K562 (cell line): ENCODE measurements at regions not wholly inside any gene's neighbourhood (a gene's known extent, or its start where the extent isn't known, plus 50 kb on each side); places are given as distances from the start of the nearest gene placed in this dataset.

Experiments
- ATAC-seq: fragments of 200-7000 bp; cut with Tn5 transposase; 3 replicates; pipeline ENCODE4 v1.9.1; 2020; ENCODE audit warnings: moderate library complexity
- BruUV-seq: library from RNA; stranded (reverse); fragments of 400-500 nt; replicated peaks from 2 replicates; lab custom pipeline; 2021; lab: Mats Ljungman, UMichigan
- CTCF ChIA-PET: fragments of 300-600 bp; formaldehyde crosslinking; extraction: SDS; loops from one replicate; lab custom pipeline; 2021; ENCODE audit warnings: low intra/inter-chr PET ratio; lab: Yijun Ruan, JAX
- POLR2A ChIA-PET: fragments of 300-600, 350-650 bp; sonication (Branson Sonifier 250); formaldehyde crosslinking; extraction: SDS; loops from one replicate; lab custom pipeline; 2021; ENCODE audit warnings: antibody characterized with exemption, inconsistent platforms; lab: Yijun Ruan, JAX
- DNase-seq, 4 experiments: peaks; one replicate each; pipeline versions ENCODE4 v3.0.0 to v3.0.0-alpha.2; 2011 to 2018; ENCODE audit warnings: low spot score in 3 of 4, mixed read lengths in 3 of 4; ENCODE audit errors: extremely low read depth in 1 of 4
- FAIRE-seq: peaks from 2 replicates; lab custom pipeline; 2011; peaks lifted over from hg19 to GRCh38; lab: Jason Lieb, UNC
- H2AFZ ChIP-seq: 2 replicates; pipeline ENCODE4 v1.6.0; 2011; ENCODE audit warnings: low read depth, low read length, control low read depth, inconsistent platforms
- H3K27ac ChIP-seq: fragments of 200-600 bp; 3 replicates; pipeline ENCODE4 v1.8.0; 2011; ENCODE audit warnings: low read depth, mild to moderate bottlenecking, control low read depth, inconsistent platforms, low read length, moderate library complexity, mixed read lengths; ENCODE audit errors: extremely low read depth
- H3K27me3 ChIP-seq, 2 experiments: fragments of 300-600 bp in 1 of 2; 2 replicates in 1 of 2; 3 replicates in 1 of 2; pipeline versions ENCODE4 v1.6.0 to v1.8.0; 2011; ENCODE audit warnings: inconsistent platforms in 2 of 2, low read length in 2 of 2, mild to moderate bottlenecking in 1 of 2, mixed read lengths in 1 of 2, moderate library complexity in 1 of 2; ENCODE audit not compliant: control insufficient read depth in 2 of 2, insufficient read depth in 2 of 2
- H3K36me3 ChIP-seq: fragments of 300-600 bp; 3 replicates; pipeline ENCODE4 v1.8.0; 2011; ENCODE audit warnings: mild to moderate bottlenecking, low read length, inconsistent platforms; ENCODE audit not compliant: control insufficient read depth, insufficient read depth
- H3K4me1 ChIP-seq, 2 experiments: fragments of 200-600 bp in 1 of 2; replicated peaks in 1 of 2; 2 replicates in 1 of 2; 3 replicates in 1 of 2; pipeline versions ENCODE4 v1.5.1 to v1.8.0; 2011; ENCODE audit warnings: inconsistent platforms in 2 of 2, low read length in 2 of 2, mild to moderate bottlenecking in 1 of 2, mixed read lengths in 1 of 2, moderate library complexity in 1 of 2; ENCODE audit not compliant: control insufficient read depth in 2 of 2, insufficient read depth in 2 of 2
- H3K4me2 ChIP-seq: 2 replicates; pipeline ENCODE4 v1.6.1; 2011; ENCODE audit warnings: low read length, control low read depth, inconsistent platforms, mixed read lengths; ENCODE audit not compliant: insufficient read depth
- H3K4me3 ChIP-seq: fragments of 200-600 bp; sonication (generic), shearing (Covaris generic); 2 replicates; pipeline ENCODE4 v1.5.1; 2016; ENCODE audit warnings: control low read depth, inconsistent platforms
- H3K79me2 ChIP-seq: fragments of 200-600 bp; 3 replicates; pipeline ENCODE4 v1.8.0; 2011; ENCODE audit warnings: low read length, inconsistent platforms; ENCODE audit not compliant: control insufficient read depth, insufficient read depth
- H3K9ac ChIP-seq, 2 experiments: 2 replicates each; pipeline versions ENCODE4 v1.6.0 to v1.6.1; 2011; ENCODE audit warnings: low read depth in 2 of 2, low read length in 2 of 2, control low read depth in 1 of 2, inconsistent platforms in 1 of 2, mild to moderate bottlenecking in 1 of 2, mixed read lengths in 1 of 2; ENCODE audit not compliant: insufficient read depth in 1 of 2
- H3K9me1 ChIP-seq: one replicate; pipeline ENCODE4 v1.6.0; 2011; ENCODE audit warnings: inconsistent platforms, mild to moderate bottlenecking, low read length, moderate library complexity; ENCODE audit not compliant: control insufficient read depth, insufficient read depth
- H3K9me3 ChIP-seq: replicated peaks from 2 replicates; pipeline ENCODE4 v1.5.1; 2011; ENCODE audit warnings: low read depth, low read length, inconsistent platforms; ENCODE audit not compliant: control insufficient read depth, insufficient read depth
- H4K20me1 ChIP-seq: replicated peaks from 2 replicates; pipeline ENCODE4 v1.6.1; 2011; ENCODE audit warnings: low read length, inconsistent platforms, mixed read lengths; ENCODE audit not compliant: control insufficient read depth, insufficient read depth
- FOSL1 ChIP-seq: fragments of 200-800 bp; sonication (Bioruptor generic); conservative IDR thresholded peaks from 2 replicates; pipeline ENCODE4 v1.6.1; 2016; ENCODE audit warnings: missing genetic modification characterization, missing compliant biosample characterization
- HDAC1 ChIP-seq, 2 experiments: fragments of 450-650 bp; IDR thresholded peaks; 2 replicates each; pipeline ENCODE4 v1.6.1; 2016 to 2017; ENCODE audit warnings: inconsistent platforms in 1 of 2, mild to moderate bottlenecking in 1 of 2, moderate library complexity in 1 of 2
- HNRNPH1 ChIP-seq: fragments of 200-400 bp; formaldehyde crosslinking; optimal IDR thresholded peaks from 2 replicates; pipeline ENCODE3; 2017; ENCODE audit warnings: low read depth, mild to moderate bottlenecking, low read length, moderate library complexity
- MTA1 ChIP-seq: fragments of 450-650 bp; IDR thresholded peaks from 2 replicates; pipeline ENCODE4 v1.6.1; 2017; ENCODE audit warnings: borderline replicate concordance
- TSHZ1 ChIP-seq: fragments of 250-450 bp; sonication (Bioruptor Pico); IDR thresholded peaks from 2 replicates; pipeline ENCODE4 v1.4.0; 2020; ENCODE audit warnings: mild to moderate bottlenecking, moderate library complexity
- ZKSCAN3 ChIP-seq: fragments of 250-450 bp; sonication (Bioruptor Pico); IDR thresholded peaks from 2 replicates; pipeline ENCODE4 v1.4.0; 2020
- ZNF12 ChIP-seq: sonication (generic); formaldehyde crosslinking; IDR thresholded peaks from 2 replicates; pipeline ENCODE4 v1.4.0; 2020; ENCODE audit warnings: mild to moderate bottlenecking, missing genetic modification reagents
- ZNF316 ChIP-seq: fragments of 450-650 bp; IDR thresholded peaks from 2 replicates; pipeline ENCODE4 v1.6.1; 2016
- ZNF347 ChIP-seq: fragments of 450-650 bp; formaldehyde crosslinking; IDR thresholded peaks from 2 replicates; pipeline ENCODE4 v1.4.0; 2020; ENCODE audit warnings: low read depth, mild to moderate bottlenecking, moderate library complexity
- ZNF384 ChIP-seq: IDR thresholded peaks from 2 replicates; pipeline ENCODE4 v1.6.1; 2012; ENCODE audit warnings: low read depth, low read length, improper control_type of control experiment
- ZNF511 ChIP-seq: sonication (generic); formaldehyde crosslinking; IDR thresholded peaks from 2 replicates; pipeline ENCODE4 v1.8.0; 2022; ENCODE audit warnings: mild to moderate bottlenecking, missing genetic modification reagents
- ZSCAN32 ChIP-seq: fragments of 450-650 bp; formaldehyde crosslinking; IDR thresholded peaks from 2 replicates; pipeline ENCODE4 v1.4.0; 2020; ENCODE audit warnings: mild to moderate bottlenecking, moderate library complexity
- WGBS: fragments of 100-300 bp; shearing (Covaris generic); methylation state at CpG from one replicate; pipeline ENCODE4 v1.1.6; 2016; ENCODE audit warnings: low coverage, mixed read lengths; ENCODE audit not compliant: insufficient coverage; ENCODE audit errors: missing lambda C conversion rate; 5-methylcytosine and 5-hydroxymethylcytosine counted together
- in situ Hi-C: fragments of 300-500 bp; cut with MboI; formaldehyde crosslinking; loops from 4 replicates; pipeline ENCODE4 v1.15.0; 2018; ENCODE audit warnings: inconsistent platforms, mixed read lengths
- intact Hi-C: fragments of 100-400 bp; cut with micrococcal nuclease; formaldehyde crosslinking; loops from 2 replicates; pipeline ENCODE4 v1.14.2; 2022

- in situ Hi-C loops: no loop called here
- H3K4me3 ChIP-seq: no peak overlapping the region
- H3K27ac ChIP-seq: no peak overlapping the region
- POLR2A ChIA-PET: no interaction called here
- TF ChIP-seq ZKSCAN3 (CRISPR knock-in tag) (no peak), HNRNPH1 (no peak), MTA1 (no peak), ZNF384 (no peak), TSHZ1 (CRISPR knock-in tag) (no peak), ZNF511 (CRISPR knock-in tag) (no peak), ZNF347 (CRISPR knock-in tag) (no peak), ZSCAN32 (CRISPR knock-in tag) (no peak), ZNF12 (CRISPR knock-in tag) (no peak), ZNF316 (no peak), HDAC1 (IDR thresholded peaks at IDR 0.05) (no peak), FOSL1 (tag) (no peak)
- no peaks in the 10 kb centered on the region for H3K9me3 ChIP-seq
- H3K4me2 ChIP-seq: no peak overlapping the region
- no peaks in the 10 kb centered on the region for H3K9me1 ChIP-seq
- no peak overlapping the region for H2AFZ ChIP-seq
- CTCF ChIA-PET: no interaction called here
- BruUV-seq: no TSS peak
- no peak for ATAC-seq
- no peaks in the 10 kb centered on the region for H3K4me1 ChIP-seq
- no peaks in the 10 kb centered on the region for H3K36me3 ChIP-seq
- FAIRE-seq: no peak
- intact Hi-C loops: no loop called here
- H4K20me1 ChIP-seq: no peaks in the 10 kb centered on the region
- DNase-seq: no peak
- H3K27me3 ChIP-seq: no peaks in the 10 kb centered on the region
- 0% methylated on average over 1 of the region's 1 CpG for WGBS
- no peak overlapping the region for H3K9ac ChIP-seq
- no peaks in the 10 kb centered on the region for H3K79me2 ChIP-seq
Measured at GRCh38 chr1:188277771-188278170, 1449.0 kb downstream of the PLA2G4A start.
